T-helper 1 cell (primary cell): ENCODE measurements at regions not wholly inside any gene's neighbourhood (a gene's known extent, or its start where the extent isn't known, plus 50 kb on each side); places are given as distances from the start of the nearest gene placed in this dataset.

Source experiments
- DNase-seq, 5 donors: peaks; one replicate each; pipeline ENCODE4 v3.0.0-alpha.2; 2012 to 2020

- DNase-seq, result no peak
Observed at GRCh38 chr3:135871311-135871710, 94.2 kb upstream of the PPP2R3A start.

DNA sequence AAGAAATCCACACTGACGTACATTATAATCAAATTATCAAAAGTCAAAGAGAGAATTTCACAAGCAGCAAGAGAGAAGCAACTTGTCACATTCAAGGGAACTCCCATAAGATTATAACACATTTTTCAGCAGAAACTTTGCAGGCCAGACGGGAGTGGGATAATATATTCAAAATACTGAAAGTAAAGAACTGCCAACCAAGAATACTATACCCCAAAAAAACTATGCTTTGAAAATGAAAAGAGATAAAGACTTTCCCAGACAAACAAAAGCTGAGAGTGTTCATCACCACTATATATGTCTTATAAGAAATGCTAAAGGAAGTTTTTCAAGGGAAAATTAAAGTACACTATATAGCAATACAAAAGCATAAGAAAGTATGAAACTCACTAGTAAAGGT is 91.5 kb upstream of the PPP2R3A start:
- no peak for DNase-seq

GRCh38 chr3:135878501-135878900 is 87.0 kb upstream of the PPP2R3A start:
- no peak for DNase-seq

DNA sequence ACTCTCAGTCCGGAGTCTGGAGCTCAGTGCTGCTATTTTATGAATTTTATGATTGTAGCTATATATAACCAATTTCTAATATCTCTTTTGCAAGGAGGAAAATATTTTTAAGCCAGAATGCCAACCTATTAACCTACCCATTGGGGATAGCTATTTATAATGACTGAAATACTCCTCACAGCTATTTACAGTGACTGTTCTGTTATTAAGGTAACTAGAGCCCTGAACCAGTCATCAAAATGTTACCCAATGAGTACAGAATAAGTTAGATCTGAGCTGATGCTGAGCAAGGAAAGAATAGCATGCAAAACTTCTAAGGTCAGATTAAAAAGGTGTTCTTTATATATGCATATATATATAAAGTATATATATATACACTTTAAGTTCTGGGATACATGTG is 79.6 kb upstream of the PPP2R3A start:
- DNase-seq, result no peak

DNA sequence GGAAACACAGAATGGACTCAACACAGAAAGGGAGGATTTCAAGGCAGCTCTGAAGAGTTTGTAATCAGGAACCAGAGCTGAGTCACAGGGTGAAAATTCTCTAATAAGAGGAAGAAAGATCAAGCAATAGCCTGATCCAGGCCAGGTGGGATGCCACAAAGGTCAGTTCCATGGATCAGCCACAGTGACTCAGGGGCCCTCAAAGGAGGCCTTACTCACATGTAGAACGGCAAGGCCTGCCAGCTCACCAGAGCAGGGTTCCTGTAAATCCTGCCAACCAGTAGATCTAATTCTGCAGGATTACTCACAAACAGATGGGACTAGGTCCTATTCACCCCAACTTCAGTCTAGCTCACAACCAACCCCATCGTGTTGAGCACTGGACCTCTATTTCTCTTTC is 78.3 kb upstream of the PPP2R3A start:
- no peak for DNase-seq

- no peak for DNase-seq
Observed at GRCh38 chr3:135889443-135889842, 76.1 kb upstream of the PPP2R3A start.

DNA sequence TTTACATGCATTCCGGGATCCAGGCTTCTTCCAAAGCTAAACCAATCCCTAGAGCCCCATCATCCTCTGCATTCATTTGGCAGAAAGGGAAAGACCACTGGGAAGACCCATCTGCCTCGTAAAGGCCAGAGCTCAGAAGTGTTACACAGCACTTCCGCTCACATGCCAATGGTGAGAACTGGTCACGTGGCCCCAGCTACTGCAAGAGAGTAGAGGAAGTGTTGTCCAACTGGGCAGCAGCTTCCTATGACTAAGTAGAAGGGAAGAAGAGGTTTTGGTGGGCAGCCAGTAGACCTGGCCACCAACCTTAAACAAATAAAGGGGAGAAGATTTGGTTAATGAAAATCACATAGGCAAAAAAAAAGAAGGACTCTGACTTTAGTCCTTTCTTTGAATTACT is 74.4 kb upstream of the PPP2R3A start:
- no peak for DNase-seq

GRCh38 chr3:135895106-135895733 is 70.3 kb upstream of the PPP2R3A start:
- DNase-seq, result peak in 1 of 5 donors; percentile 25

- no peak for DNase-seq
Observed at GRCh38 chr3:135895734-135896121, 69.8 kb upstream of the PPP2R3A start.

DNA sequence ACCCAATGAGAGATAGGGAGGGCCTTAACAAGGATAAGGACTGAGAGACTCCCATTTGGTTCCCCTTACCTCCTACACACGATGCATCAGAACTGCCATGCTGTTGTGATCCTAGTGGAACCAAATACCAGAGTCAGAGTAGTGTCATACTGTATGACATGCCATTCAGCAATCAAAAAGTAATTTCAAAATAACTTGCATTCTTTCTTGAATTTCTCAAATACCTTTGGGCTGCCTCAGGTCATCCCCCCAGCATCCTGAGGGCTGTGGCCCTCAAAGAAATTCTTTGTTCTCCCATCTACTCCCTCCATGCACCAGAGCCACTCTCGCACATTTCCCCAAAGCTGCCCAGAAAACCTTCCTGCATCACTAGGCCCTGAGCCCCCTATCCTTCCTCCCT is 68.9 kb upstream of the PPP2R3A start:
- DNase-seq, result no peak

- no peak for DNase-seq
Observed at GRCh38 chr3:135897715-135898114, 67.8 kb upstream of the PPP2R3A start.

- no peak for DNase-seq
Observed at GRCh38 chr3:135898774-135899173, 66.8 kb upstream of the PPP2R3A start.

- no peak for DNase-seq
Observed at GRCh38 chr3:135905058-135905724, 60.3 kb upstream of the PPP2R3A start.

- DNase-seq, result no peak
Observed at GRCh38 chr3:135907422-135908165, 57.9 kb upstream of the PPP2R3A start.

DNA sequence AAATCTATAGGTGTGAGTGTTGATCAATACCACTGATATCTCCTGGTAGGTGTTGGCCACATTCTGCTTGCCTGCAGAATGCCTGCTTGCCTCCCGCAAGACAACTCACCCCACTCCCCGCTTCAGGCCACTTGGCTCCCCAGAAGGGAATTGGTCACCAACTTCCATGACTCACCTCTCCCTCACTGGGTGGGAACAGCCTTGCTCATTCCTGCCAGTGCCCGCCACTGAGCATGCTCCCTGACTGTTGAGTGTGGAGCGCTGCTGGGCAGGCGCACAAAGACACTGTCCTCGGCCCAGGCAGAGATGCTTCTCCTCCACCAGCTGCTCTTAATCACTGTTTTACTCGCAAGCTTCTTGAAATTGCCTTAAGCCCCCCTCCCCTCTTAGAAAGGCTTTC is 57.3 kb upstream of the PPP2R3A start:
- DNase-seq, result no peak

DNA sequence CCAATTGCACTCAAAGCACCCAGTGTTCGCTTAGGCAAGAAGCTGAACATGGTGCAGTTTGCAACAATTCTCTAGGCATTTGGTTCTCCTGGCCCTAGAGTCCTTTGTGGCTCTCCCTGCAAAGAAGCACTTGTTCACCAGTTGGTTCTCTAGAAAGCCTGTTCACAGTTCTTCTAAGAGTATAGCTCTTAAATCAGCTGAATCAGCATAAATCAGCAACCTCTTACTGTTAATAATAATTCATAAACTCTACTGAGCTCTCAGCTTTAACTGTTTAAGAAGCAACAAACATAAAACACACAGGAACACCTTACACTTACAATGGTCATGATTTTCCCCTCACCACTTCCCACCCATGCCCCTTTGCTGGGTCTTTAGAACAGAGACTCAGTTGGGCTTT is 56.8 kb upstream of the PPP2R3A start:
- no peak for DNase-seq

GRCh38 chr3:135911110-135911509 is 54.4 kb upstream of the PPP2R3A start:
- DNase-seq, result no peak

DNA sequence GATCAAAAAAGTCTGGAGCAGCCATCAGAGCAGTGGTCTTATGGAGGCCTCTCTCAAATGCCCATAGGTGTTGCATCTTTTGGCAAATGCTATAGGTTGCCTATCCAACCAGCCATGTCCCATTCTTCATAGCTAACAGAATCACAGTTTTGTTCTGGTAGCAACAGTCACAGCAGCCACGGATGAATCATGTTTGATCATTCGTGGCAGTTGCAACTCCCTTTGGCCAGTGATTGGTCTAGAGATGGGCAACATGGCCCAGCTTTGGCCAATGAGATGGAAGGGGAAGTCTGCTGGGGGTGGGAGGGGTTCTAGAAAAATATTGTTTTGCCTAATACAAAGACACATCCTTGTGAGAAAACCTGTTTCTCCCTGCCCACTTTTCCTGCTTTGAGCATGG is 50.3 kb upstream of the PPP2R3A start:
- no peak for DNase-seq
